Liver (tissue), 7 donors: ENCODE measurements at regions not wholly inside any gene's neighbourhood (a gene's known extent, or its start where the extent isn't known, plus 50 kb on each side); places are given as distances from the start of the nearest gene placed in this dataset.

Experiments used
- DNase-seq: peaks from one replicate; pipeline ENCODE4 v3.0.0-alpha.2; 2017; ENCODE audit warnings: low spot score
- H3K27ac ChIP-seq, 2 donors: one replicate each; pipeline ENCODE4 v1.7.0; 2013; ENCODE audit warnings: inconsistent platforms in 2 of 2, low read length in 2 of 2, control low read depth in 1 of 2, low read depth in 1 of 2, mild to moderate bottlenecking in 1 of 2
- H3K27me3 ChIP-seq, 4 donors: one replicate each; pipeline versions ENCODE4 v1.6.1 to v1.7.0; 2013; ENCODE audit warnings: low read length in 3 of 4, inconsistent platforms in 1 of 4, mild to moderate bottlenecking in 1 of 4, moderate library complexity in 1 of 4; ENCODE audit not compliant: control insufficient read depth in 4 of 4, insufficient read depth in 4 of 4
- H3K36me3 ChIP-seq, 4 donors: one replicate each; pipeline versions ENCODE4 v1.6.1 to v1.7.0; 2013; ENCODE audit warnings: low read length in 3 of 4, mild to moderate bottlenecking in 3 of 4, low read depth in 1 of 4, moderate library complexity in 1 of 4; ENCODE audit not compliant: control insufficient read depth in 4 of 4, insufficient read depth in 3 of 4
- H3K4me1 ChIP-seq, 4 donors: one replicate each; pipeline versions ENCODE4 v1.6.1 to v1.7.0; 2013; ENCODE audit warnings: low read length in 3 of 4, mild to moderate bottlenecking in 3 of 4, moderate library complexity in 1 of 4; ENCODE audit not compliant: control insufficient read depth in 4 of 4, insufficient read depth in 4 of 4
- H3K4me3 ChIP-seq, 3 donors: one replicate each; pipeline versions ENCODE4 v1.6.1 to v1.7.0; 2013; ENCODE audit warnings: low read length in 3 of 3, control low read depth in 1 of 3, low read depth in 1 of 3, mild to moderate bottlenecking in 1 of 3
- H3K9ac ChIP-seq, 2 donors: one replicate each; pipeline ENCODE4 v1.7.0; 2013; ENCODE audit warnings: low read length in 2 of 2, mild to moderate bottlenecking in 2 of 2, moderate library complexity in 2 of 2, control low read depth in 1 of 2, low read depth in 1 of 2
- H3K9me3 ChIP-seq, 4 donors: one replicate each; pipeline versions ENCODE4 v1.6.1 to v1.7.0; 2013; ENCODE audit warnings: low read length in 3 of 4; ENCODE audit not compliant: control insufficient read depth in 4 of 4
- ATF3 ChIP-seq: IDR thresholded peaks from 2 replicates; pipeline ENCODE4 v1.6.1; 2016; ENCODE audit warnings: antibody characterized with exemption
- FOXA1 ChIP-seq: IDR thresholded peaks from 2 replicates; pipeline ENCODE4 v1.6.1; 2016; ENCODE audit warnings: antibody characterized with exemption
- FOXA2 ChIP-seq: IDR thresholded peaks from 2 replicates; pipeline ENCODE4 v1.6.1; 2016; ENCODE audit warnings: antibody characterized with exemption
- GABPA ChIP-seq, 2 donors: IDR thresholded peaks in 1 of 2; conservative IDR thresholded peaks in 1 of 2; 2 replicates each; pipeline ENCODE4 v1.6.1; 2016; ENCODE audit warnings: antibody characterized with exemption in 2 of 2, mild to moderate bottlenecking in 1 of 2, moderate library complexity in 1 of 2
- HNF4A ChIP-seq, 2 donors: conservative IDR thresholded peaks; 2 replicates each; pipeline ENCODE4 v1.6.1; 2016; ENCODE audit warnings: antibody characterized with exemption in 2 of 2, mild to moderate bottlenecking in 2 of 2
- JUND ChIP-seq, 2 donors: IDR thresholded peaks; 2 replicates each; pipeline ENCODE4 v1.6.1; 2016; ENCODE audit warnings: antibody characterized with exemption in 2 of 2
- MAX ChIP-seq: IDR thresholded peaks from 2 replicates; pipeline ENCODE4 v1.6.1; 2016; ENCODE audit warnings: antibody characterized with exemption
- REST ChIP-seq: IDR thresholded peaks from 2 replicates; pipeline ENCODE4 v1.6.1; 2016; ENCODE audit warnings: antibody characterized with exemption, mild to moderate bottlenecking
- SP1 ChIP-seq: IDR thresholded peaks from 2 replicates; pipeline ENCODE4 v1.6.1; 2018; ENCODE audit warnings: antibody characterized with exemption, mild to moderate bottlenecking
- TAF1 ChIP-seq: conservative IDR thresholded peaks from 2 replicates; pipeline ENCODE4 v1.6.1; 2016; ENCODE audit warnings: antibody characterized with exemption, mild to moderate bottlenecking
- YY1 ChIP-seq: IDR thresholded peaks from 2 replicates; pipeline ENCODE4 v1.6.1; 2016; ENCODE audit warnings: antibody characterized with exemption, mild to moderate bottlenecking
- ZBTB33 ChIP-seq: IDR thresholded peaks from 2 replicates; pipeline ENCODE4 v1.6.1; 2016; ENCODE audit warnings: antibody characterized with exemption
- WGBS: extraction: QIAGEN DNeasy Blood & Tissue Kit; methylation state at CpG from one replicate; pipeline ENCODE4 v1.1.7; 2013; 5-methylcytosine and 5-hydroxymethylcytosine counted together
- donor health status: healthy.
- donor health status: healthy.
- donor health status: healthy.
- donor health status: healthy.

- Histone ChIP-seq H3K9me3 (no peaks in the 10 kb centered on the region), H3K27me3 (no peaks in the 10 kb centered on the region), H3K27ac (no peak overlapping the region), H3K4me1 (no peaks in the 10 kb centered on the region), H3K9ac (no peak overlapping the region), H3K36me3 (no peaks in the 10 kb centered on the region), H3K4me3 (no peak overlapping the region)
- WGBS, result 91% methylated on average over 3 of the region's 3 CpGs
- TF ChIP-seq YY1, result no peak
- TF ChIP-seq TAF1, result no peak
- TF ChIP-seq GABPA (IDR thresholded peaks at IDR 0.05 in 1 of 2, conservative IDR thresholded peaks at IDR 0.05 in 1 of 2), result no peak
- TF ChIP-seq MAX, result no peak
- no peak for TF ChIP-seq REST
- no peak for DNase-seq
These were observed 73.8 kb upstream of the ZNF678 start for GRCh38 chr1:227489572-227489971.

- no peaks in the 10 kb centered on the region for H3K9me3 ChIP-seq
- no peak overlapping the region for H3K27ac ChIP-seq
- no peak for TF ChIP-seq FOXA2
- TF ChIP-seq YY1, result no peak
- H3K9ac ChIP-seq, result no peak overlapping the region
- H3K27me3 ChIP-seq, result no peaks in the 10 kb centered on the region
- H3K4me1 ChIP-seq, result no peaks in the 10 kb centered on the region
- no peak for DNase-seq
- no peak overlapping the region for H3K4me3 ChIP-seq
- H3K36me3 ChIP-seq, result no peaks in the 10 kb centered on the region
These were observed 75.8 kb upstream of the ZNF678 start for GRCh38 chr1:227487606-227488005.

- H3K9ac ChIP-seq, result no peak overlapping the region
- TF ChIP-seq HNF4A (conservative IDR thresholded peaks at IDR 0.05) (no peak), GABPA (IDR thresholded peaks at IDR 0.05 in 1 of 2, conservative IDR thresholded peaks at IDR 0.05 in 1 of 2) (no peak)
- WGBS, result 81% methylated on average over 3 of the region's 3 CpGs
These were observed 76.8 kb upstream of the ZNF678 start for GRCh38 chr1:227486559-227486958.

GRCh38 chr1:227482023-227482299 lies 81.4 kb upstream of the ZNF678 start:
- DNase-seq, result no peak
- H3K4me3 ChIP-seq, result no peak overlapping the region
- peaks cover 0 to 3% (median under 1%) of the 10 kb centered on the region in 4 donors for H3K27me3 ChIP-seq
- H3K4me1 ChIP-seq, result no peaks in the 10 kb centered on the region
- H3K9me3 ChIP-seq, result no peaks in the 10 kb centered on the region
- TF ChIP-seq SP1 (no peak), ZBTB33 (no peak), JUND (IDR thresholded peaks at IDR 0.05) (no peak), REST (no peak), TAF1 (no peak), FOXA1 (no peak), ATF3 (no peak)
- no peak overlapping the region for H3K9ac ChIP-seq
- H3K36me3 ChIP-seq, result no peaks in the 10 kb centered on the region
- H3K27ac ChIP-seq, result no peak overlapping the region

More at GRCh38 chr1:227486559-227486958, 76.8 kb upstream of the ZNF678 start:
- Histone ChIP-seq H3K27ac (no peak overlapping the region), H3K9me3 (no peaks in the 10 kb centered on the region), H3K36me3 (no peaks in the 10 kb centered on the region), H3K4me3 (no peak overlapping the region), H3K4me1 (no peaks in the 10 kb centered on the region), H3K27me3 (no peaks in the 10 kb centered on the region)
- no peak for DNase-seq
